Transverse colon (tissue), 4 donors: ENCODE measurements at regions not wholly inside any gene's neighbourhood (a gene's known extent, or its start where the extent isn't known, plus 50 kb on each side); places are given as distances from the start of the nearest gene placed in this dataset.
A peak's percentile ranks its signal among the peaks of the same experiment; 100 is the strongest.

Experiments
- DNase-seq: peaks from one replicate; pipeline ENCODE4 v3.0.0-alpha.2; 2019
- H3K27ac ChIP-seq, 4 donors: fragments of 200-600 bp; sonication (generic); 2 replicates each; pipeline ENCODE4 v1.5.1; 2016 to 2018; ENCODE audit warnings: inconsistent platforms in 4 of 4
- H3K27me3 ChIP-seq: fragments of 200-600 bp; sonication (generic); 2 replicates; pipeline ENCODE4 v1.5.1; 2017; ENCODE audit warnings: inconsistent platforms
- H3K36me3 ChIP-seq, 4 donors: fragments of 200-600 bp; sonication (generic); 2 replicates each; pipeline ENCODE4 v1.5.1; 2017 to 2019; ENCODE audit warnings: inconsistent platforms in 4 of 4
- H3K4me1 ChIP-seq, 4 donors: fragments of 200-600 bp; sonication (generic); 2 replicates each; pipeline ENCODE4 v1.5.1; 2017 to 2020; ENCODE audit warnings: inconsistent platforms in 4 of 4
- H3K4me3 ChIP-seq, 4 donors: fragments of 200-600 bp; sonication (generic); 1 replicate in 1 of 4; 2 replicates in 3 of 4; pipeline versions ENCODE4 v1.5.1 to v1.6.1; 2017 to 2019; ENCODE audit warnings: inconsistent platforms in 4 of 4
- H3K9me3 ChIP-seq, 2 donors: fragments of 200-600 bp; sonication (generic); 2 replicates each; pipeline ENCODE4 v1.5.1; 2017 to 2019; ENCODE audit warnings: inconsistent platforms in 2 of 2
- EP300 ChIP-seq: sonication (generic); formaldehyde crosslinking; IDR thresholded peaks from one replicate; pipeline ENCODE4 v1.6.1; 2017; ENCODE audit warnings: antibody characterized with exemption, low read depth
- POLR2A ChIP-seq: fragments of 450-650 bp; IDR thresholded peaks from one replicate; pipeline ENCODE4 v1.6.1; 2016; ENCODE audit warnings: antibody characterized with exemption, mild to moderate bottlenecking, moderate library complexity
- POLR2AphosphoS5 ChIP-seq, 3 donors: sonication (generic); formaldehyde crosslinking; IDR thresholded peaks; one replicate each; pipeline ENCODE4 v1.6.1; 2016; ENCODE audit warnings: antibody characterized with exemption in 3 of 3
- WGBS, 2 donors: methylation state at CpG; one replicate each; pipeline ENCODE4 v1.1.5; 2018; ENCODE audit warnings: low coverage in 1 of 2; 5-methylcytosine and 5-hydroxymethylcytosine counted together
- in situ Hi-C, 4 donors: fragments of 200-750 bp; cut with MboI; loops; one replicate each; pipeline versions ENCODE4 v1.15.0 to v1.15.1; 2017; ENCODE audit warnings: low sequenced_read_pairs in 3 of 4, low pct_ligation_motif_present in 1 of 4, low pct_unique_long_range_greater_than_20kb in 1 of 4
- intact Hi-C: fragments of 100-400 bp; cut with DNase I; formaldehyde crosslinking; loops from one replicate; pipeline ENCODE4 v1.15.1; 2023; ENCODE audit warnings: low total_unique reads
- TF ChIP-seq, protein P1 (sequence below), 5 experiments: fragments of 200-600 bp in 3 of 5; fragments of 450-650 bp in 2 of 5; sonication (generic) in 3 of 5; IDR thresholded peaks; 1 replicate in 2 of 5; 2 replicates in 3 of 5; pipeline ENCODE4 v1.5.1; 2016 to 2017; ENCODE audit warnings: antibody characterized with exemption in 5 of 5, inconsistent platforms in 3 of 5, mild to moderate bottlenecking in 2 of 5, moderate library complexity in 1 of 5

DNA sequence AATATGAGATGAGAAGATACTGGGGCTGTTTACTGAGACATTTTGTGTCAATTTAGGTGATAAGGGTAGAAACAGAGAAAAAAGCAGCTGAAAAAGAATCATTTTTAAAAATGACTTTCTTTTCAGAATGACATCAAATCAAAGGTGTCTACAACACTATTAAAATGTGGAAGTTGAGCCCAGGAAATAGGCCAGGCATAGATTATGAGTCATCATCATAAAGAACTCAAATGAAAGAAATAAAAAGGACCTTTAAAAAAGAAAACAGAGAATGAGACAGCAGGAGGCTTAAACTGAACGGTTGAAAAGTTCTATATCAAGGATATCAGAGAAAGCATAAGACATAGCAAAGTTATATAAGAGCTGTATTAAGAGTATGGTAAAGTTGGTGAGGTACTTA, 442.5 kb downstream of the CNTN6 start:
- TF ChIP-seq, protein P1, sequence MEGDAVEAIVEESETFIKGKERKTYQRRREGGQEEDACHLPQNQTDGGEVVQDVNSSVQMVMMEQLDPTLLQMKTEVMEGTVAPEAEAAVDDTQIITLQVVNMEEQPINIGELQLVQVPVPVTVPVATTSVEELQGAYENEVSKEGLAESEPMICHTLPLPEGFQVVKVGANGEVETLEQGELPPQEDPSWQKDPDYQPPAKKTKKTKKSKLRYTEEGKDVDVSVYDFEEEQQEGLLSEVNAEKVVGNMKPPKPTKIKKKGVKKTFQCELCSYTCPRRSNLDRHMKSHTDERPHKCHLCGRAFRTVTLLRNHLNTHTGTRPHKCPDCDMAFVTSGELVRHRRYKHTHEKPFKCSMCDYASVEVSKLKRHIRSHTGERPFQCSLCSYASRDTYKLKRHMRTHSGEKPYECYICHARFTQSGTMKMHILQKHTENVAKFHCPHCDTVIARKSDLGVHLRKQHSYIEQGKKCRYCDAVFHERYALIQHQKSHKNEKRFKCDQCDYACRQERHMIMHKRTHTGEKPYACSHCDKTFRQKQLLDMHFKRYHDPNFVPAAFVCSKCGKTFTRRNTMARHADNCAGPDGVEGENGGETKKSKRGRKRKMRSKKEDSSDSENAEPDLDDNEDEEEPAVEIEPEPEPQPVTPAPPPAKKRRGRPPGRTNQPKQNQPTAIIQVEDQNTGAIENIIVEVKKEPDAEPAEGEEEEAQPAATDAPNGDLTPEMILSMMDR (IDR thresholded peaks at IDR 0.05), result no peak
- TF ChIP-seq EP300 (no peak), POLR2AphosphoS5 (IDR thresholded peaks at IDR 0.05) (no peak), POLR2A (no peak)
- in situ Hi-C loops (no loop called here), intact Hi-C loops (no loop called here)
- H3K27me3 ChIP-seq, result no peaks in the 10 kb centered on the region
- H3K27ac ChIP-seq, result no peak overlapping the region
- H3K4me1 ChIP-seq, result no peaks in the 10 kb centered on the region
- WGBS, 2 donors, result 60 to 73% methylated on average over 1 of the region's 1 CpG
- DNase-seq, result no peak
- H3K4me3 ChIP-seq, result no peak overlapping the region
- H3K9me3 ChIP-seq, result peaks cover 3 to 10% of the 10 kb centered on the region in 2 donors
- H3K36me3 ChIP-seq, result no peaks in the 10 kb centered on the region

DNA sequence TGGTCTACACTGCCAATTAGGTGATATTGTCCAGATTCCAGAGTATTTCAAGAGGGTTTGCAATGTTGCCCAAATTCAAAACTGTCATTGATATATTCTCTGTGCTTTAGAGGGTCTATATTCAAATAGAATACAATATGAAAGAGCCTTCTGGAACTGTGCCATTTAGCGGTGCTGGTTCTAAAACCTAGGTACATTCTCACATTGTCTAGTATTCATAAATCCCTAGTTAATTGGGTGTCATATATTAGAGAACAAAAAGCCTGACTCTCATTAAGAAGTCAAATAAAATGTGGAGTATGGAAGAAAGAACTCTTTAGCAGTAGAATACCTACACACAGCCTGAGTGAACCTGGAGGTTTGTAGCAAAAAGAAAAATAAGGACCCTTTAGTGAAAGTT, 447.9 kb downstream of the CNTN6 start:
- in situ Hi-C loops, result no loop called here
- Histone ChIP-seq H3K9me3 (peaks cover 3 to 10% of the 10 kb centered on the region in 2 donors), H3K27ac (no peak overlapping the region), H3K4me1 (peaks cover 0 to 5% (median 0%) of the 10 kb centered on the region in 4 donors), H3K4me3 (no peak overlapping the region), H3K36me3 (no peaks in the 10 kb centered on the region), H3K27me3 (no peaks in the 10 kb centered on the region)
- TF ChIP-seq EP300, result no peak
- TF ChIP-seq, protein P1 (IDR thresholded peaks at IDR 0.05), result no peak
- TF ChIP-seq POLR2A, result no peak
- no peak for TF ChIP-seq POLR2AphosphoS5 (IDR thresholded peaks at IDR 0.05)
- no peak for DNase-seq
- 71 to 75% methylated on average over 1 of the region's 1 CpG for WGBS, 2 donors
- intact Hi-C loops, result no loop called here

DNA sequence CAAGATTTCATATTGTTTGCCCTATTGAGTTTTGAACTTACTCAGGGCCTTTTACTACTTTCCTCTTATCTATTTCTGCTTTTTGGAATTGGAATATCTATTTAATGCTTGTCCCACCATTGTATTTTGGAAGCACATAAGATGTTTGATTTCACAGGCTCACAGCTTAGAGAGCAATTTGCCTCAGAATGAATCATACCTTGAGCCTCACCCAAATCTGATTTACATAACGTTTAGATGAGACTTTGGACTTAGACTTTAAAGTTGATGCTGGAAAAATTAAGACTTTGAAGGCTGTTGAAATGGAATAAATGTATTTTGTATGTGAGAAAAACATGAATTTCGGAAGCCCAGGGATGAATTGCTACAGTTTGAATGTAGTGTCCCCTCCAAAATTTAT, 458.9 kb downstream of the CNTN6 start:
- DNase-seq, result no peak
- Histone ChIP-seq H3K4me3 (no peak overlapping the region), H3K4me1 (peaks cover 0 to 15% (median 6%) of the 10 kb centered on the region in 4 donors), H3K36me3 (no peaks in the 10 kb centered on the region), H3K27me3 (no peaks in the 10 kb centered on the region), H3K9me3 (no peaks in the 10 kb centered on the region), H3K27ac (peak overlapping the region in 3 of 4 donors; percentile 44 to 51 (median 45))
- WGBS, 2 donors, result 47 to 49% methylated on average over 2 of the region's 2 CpGs
- intact Hi-C loops (no loop called here), in situ Hi-C loops (no loop called here)
- TF ChIP-seq POLR2A (no peak), EP300 (no peak)

GRCh38 chr3:1552831-1553230, 460.0 kb downstream of the CNTN6 start:
- intact Hi-C loops (no loop called here), in situ Hi-C loops (no loop called here)
- TF ChIP-seq, protein P1 (IDR thresholded peaks at IDR 0.05), result no peak
- no peak for TF ChIP-seq POLR2AphosphoS5 (IDR thresholded peaks at IDR 0.05)
- TF ChIP-seq EP300, result no peak
- no peak for TF ChIP-seq POLR2A
- Histone ChIP-seq H3K36me3 (no peaks in the 10 kb centered on the region), H3K4me1 (peaks cover 0 to 15% (median 6%) of the 10 kb centered on the region in 4 donors), H3K4me3 (no peak overlapping the region), H3K27ac (peak overlapping the region in 3 of 4 donors; percentile 6 to 44 (median 37)), H3K27me3 (no peaks in the 10 kb centered on the region), H3K9me3 (no peaks in the 10 kb centered on the region)
- peak; percentile 19 for DNase-seq
- 33 to 38% methylated on average over 1 of the region's 1 CpG for WGBS, 2 donors

GRCh38 chr3:1561427-1561826, 468.6 kb downstream of the CNTN6 start:
- Histone ChIP-seq H3K36me3 (no peaks in the 10 kb centered on the region), H3K4me3 (no peak overlapping the region), H3K4me1 (no peaks in the 10 kb centered on the region), H3K9me3 (no peaks in the 10 kb centered on the region), H3K27me3 (no peaks in the 10 kb centered on the region), H3K27ac (no peak overlapping the region)
- DNase-seq, result no peak
- intact Hi-C loops (no loop called here), in situ Hi-C loops (no loop called here)
- no peak for TF ChIP-seq POLR2AphosphoS5 (IDR thresholded peaks at IDR 0.05)
- TF ChIP-seq, protein P1 (IDR thresholded peaks at IDR 0.05), result no peak
- no peak for TF ChIP-seq EP300
- 65 to 72% methylated on average over 3 of the region's 3 CpGs for WGBS, 2 donors
